ENCODE measurements at regions not wholly inside any gene's neighbourhood (a gene's known extent, or its start where the extent isn't known, plus 50 kb on each side); places are given as distances from the start of the nearest gene placed in this dataset.

GRCh38 chr7:123279949-123280348, 80.2 kb upstream of the SLC13A1 start:
- TF ChIP-seq CTCF (conservative IDR thresholded peaks at IDR 0.05; ENCODE audit: low read depth, low read length) (no peak), EZH2 (IDR thresholded peaks at IDR 0.05; ENCODE audit: low read length, unreplicated experiment) (no peak)

Data from PC-3 (cell line).